Vagina (tissue), 2 donors: ENCODE measurements at regions not wholly inside any gene's neighbourhood (a gene's known extent, or its start where the extent isn't known, plus 50 kb on each side); places are given as distances from the start of the nearest gene placed in this dataset.
"Not testable (repeated sequence)": the region's sequence is repeated elsewhere in the genome, so short reads cannot be mapped to it uniquely, and the experiment has no call there.

Source experiments
- DNase-seq, 2 donors: peaks; one replicate each; pipeline ENCODE4 v3.0.0-alpha.2; 2017; ENCODE audit errors: extremely low spot score in 2 of 2
- H3K27ac ChIP-seq: fragments of 200-600 bp; sonication (generic); one replicate; pipeline ENCODE4 v1.5.1; 2019
- H3K27me3 ChIP-seq: fragments of 200-600 bp; sonication (generic); one replicate; pipeline ENCODE4 v1.5.1; 2019
- H3K36me3 ChIP-seq, 2 donors: fragments of 200-600 bp; sonication (generic); one replicate each; pipeline ENCODE4 v1.5.1; 2017 to 2019
- H3K4me1 ChIP-seq: fragments of 200-600 bp; sonication (generic); one replicate; pipeline ENCODE4 v1.5.1; 2019
- H3K4me3 ChIP-seq, 2 donors: fragments of 200-600 bp; sonication (generic); 1 replicate in 1 of 2; 2 replicates in 1 of 2; pipeline ENCODE4 v1.5.1; 2016 to 2019
- H3K9me3 ChIP-seq: fragments of 200-600 bp; sonication (generic); one replicate; pipeline ENCODE4 v1.5.1; 2019
- CTCF ChIP-seq, 3 experiments: fragments of 450-650 bp in 2 of 3; fragments of 200-600 bp in 1 of 3; sonication (generic) in 1 of 3; IDR thresholded peaks; one replicate each; pipeline ENCODE4 v1.5.1; 2017 to 2019; ENCODE audit warnings: antibody characterized with exemption in 3 of 3, mild to moderate bottlenecking in 2 of 3, moderate library complexity in 2 of 3
- POLR2A ChIP-seq, 2 donors: fragments of 450-650 bp; IDR thresholded peaks; one replicate each; pipeline ENCODE4 v1.6.1; 2017; ENCODE audit warnings: antibody characterized with exemption in 2 of 2, mild to moderate bottlenecking in 2 of 2, moderate library complexity in 2 of 2
- POLR2AphosphoS5 ChIP-seq, 2 donors: sonication (generic); formaldehyde crosslinking; IDR thresholded peaks; one replicate each; pipeline ENCODE4 v1.9.0; 2017; ENCODE audit warnings: antibody characterized with exemption in 2 of 2, mild to moderate bottlenecking in 2 of 2, low read depth in 1 of 2; ENCODE audit not compliant: insufficient read depth in 1 of 2
- intact Hi-C: fragments of 100-400 bp; cut with DNase I; formaldehyde crosslinking; loops from one replicate; pipeline ENCODE4 v1.15.1; 2023

- Histone ChIP-seq H3K27ac (no peak overlapping the region), H3K4me3 (no peak overlapping the region), H3K9me3 (no peaks in the 10 kb centered on the region), H3K27me3 (no peaks in the 10 kb centered on the region), H3K4me1 (no peaks in the 10 kb centered on the region), H3K36me3 (no peaks in the 10 kb centered on the region)
- TF ChIP-seq POLR2A (IDR thresholded peaks at IDR 0.05) = no peak
- no peak for TF ChIP-seq CTCF (IDR thresholded peaks at IDR 0.05)
- TF ChIP-seq POLR2AphosphoS5 (IDR thresholded peaks at IDR 0.05; ENCODE audit: insufficient read depth in 1 of 2, low read depth in 1 of 2) = no peak
- intact Hi-C loops = no loop called here
- no peak for DNase-seq
Measured at GRCh38 chr5:74535926-74536325, 104.6 kb downstream of the ENC1 start.

GRCh38 chr5:74534397-74535129, 106.0 kb downstream of the ENC1 start:
- Histone ChIP-seq H3K27me3 (no peaks in the 10 kb centered on the region), H3K27ac (no peak overlapping the region), H3K9me3 (no peaks in the 10 kb centered on the region), H3K36me3 (no peaks in the 10 kb centered on the region), H3K4me1 (no peaks in the 10 kb centered on the region), H3K4me3 (no peak overlapping the region)
- intact Hi-C loops = loop anchor here (5.0 kb wide), 1 partner anchor 1963 kb away; no protein-coding TSS in a partner anchor
- no peak for DNase-seq
- TF ChIP-seq CTCF (IDR thresholded peaks at IDR 0.05) (no peak), POLR2A (IDR thresholded peaks at IDR 0.05) (no peak), POLR2AphosphoS5 (IDR thresholded peaks at IDR 0.05; ENCODE audit: insufficient read depth in 1 of 2, low read depth in 1 of 2) (no peak)

GRCh38 chr5:74530326-74531050, 110.0 kb downstream of the ENC1 start:
- Histone ChIP-seq H3K27ac (no peak overlapping the region), H3K4me3 (no peak overlapping the region), H3K4me1 (no peaks in the 10 kb centered on the region), H3K36me3 (no peaks in the 10 kb centered on the region), H3K27me3 (no peaks in the 10 kb centered on the region), H3K9me3 (no peaks in the 10 kb centered on the region)
- no peak for DNase-seq
- intact Hi-C loops = loop anchor here (5.0 kb wide), 1 partner anchor 1967 kb away; no protein-coding TSS in a partner anchor
- no peak for TF ChIP-seq POLR2A (IDR thresholded peaks at IDR 0.05)
- TF ChIP-seq POLR2AphosphoS5 (IDR thresholded peaks at IDR 0.05; ENCODE audit: insufficient read depth in 1 of 2, low read depth in 1 of 2) = no peak
- TF ChIP-seq CTCF (IDR thresholded peaks at IDR 0.05) = no peak

GRCh38 chr5:74529101-74529500, 111.4 kb downstream of the ENC1 start:
- no peak overlapping the region for H3K27ac ChIP-seq
- TF ChIP-seq CTCF (IDR thresholded peaks at IDR 0.05) (no peak), POLR2AphosphoS5 (IDR thresholded peaks at IDR 0.05; ENCODE audit: insufficient read depth in 1 of 2, low read depth in 1 of 2) (no peak), POLR2A (IDR thresholded peaks at IDR 0.05) (no peak)
- intact Hi-C loops = loop anchor here (2.0 kb wide), 1 partner anchor 74 kb away; no protein-coding TSS in a partner anchor
- H3K4me1 ChIP-seq = no peaks in the 10 kb centered on the region
- H3K9me3 ChIP-seq = no peaks in the 10 kb centered on the region
- H3K27me3 ChIP-seq = no peaks in the 10 kb centered on the region
- no peak overlapping the region for H3K4me3 ChIP-seq
- DNase-seq = no peak
- H3K36me3 ChIP-seq = no peaks in the 10 kb centered on the region

GRCh38 chr5:74526111-74526510, 114.4 kb downstream of the ENC1 start:
- intact Hi-C loops = no loop called here
- Histone ChIP-seq H3K27ac (no peak overlapping the region), H3K36me3 (no peaks in the 10 kb centered on the region), H3K4me3 (no peak overlapping the region), H3K4me1 (no peaks in the 10 kb centered on the region), H3K27me3 (no peaks in the 10 kb centered on the region), H3K9me3 (no peaks in the 10 kb centered on the region)
- DNase-seq = no peak
- TF ChIP-seq POLR2AphosphoS5 (IDR thresholded peaks at IDR 0.05; ENCODE audit: insufficient read depth in 1 of 2, low read depth in 1 of 2) (no peak), CTCF (IDR thresholded peaks at IDR 0.05) (no peak), POLR2A (IDR thresholded peaks at IDR 0.05) (no peak)

DNA sequence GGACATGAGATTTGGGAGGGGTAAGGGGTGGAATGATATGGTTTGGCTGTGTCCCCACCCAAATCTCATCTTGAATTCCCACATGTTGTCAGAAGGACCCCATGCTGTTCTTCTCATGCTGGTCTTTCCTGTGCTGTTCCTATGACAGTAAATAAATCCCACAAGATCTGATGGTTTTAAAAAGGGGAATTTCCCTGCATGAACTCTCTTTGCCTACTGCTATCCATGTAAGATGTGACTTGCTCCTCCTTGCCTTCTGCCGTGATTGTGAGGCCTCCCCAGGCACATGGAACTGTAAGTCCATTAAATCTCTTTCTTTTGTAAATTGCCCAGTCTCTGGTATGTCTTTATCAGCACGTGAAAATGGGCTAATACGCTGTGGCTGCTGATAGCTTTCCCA, 115.8 kb downstream of the ENC1 start:
- intact Hi-C loops = loop anchor here (5.0 kb wide), 1 partner anchor 177 kb away; no protein-coding TSS in a partner anchor
- DNase-seq, H3K27ac ChIP-seq, H3K36me3 ChIP-seq, H3K4me1 ChIP-seq, H3K27me3 ChIP-seq, H3K4me3 ChIP-seq, H3K9me3 ChIP-seq: not testable (repeated sequence)

- H3K9me3 ChIP-seq, H3K36me3 ChIP-seq, H3K27ac ChIP-seq, DNase-seq, H3K27me3 ChIP-seq, H3K4me1 ChIP-seq, H3K4me3 ChIP-seq: not testable (repeated sequence)
- intact Hi-C loops = loop anchor here (5.0 kb wide), 1 partner anchor 176 kb away; no protein-coding TSS in a partner anchor
Measured at GRCh38 chr5:74523698-74524097, 116.8 kb downstream of the ENC1 start.
